Caco-2 (cell line): ENCODE measurements at regions not wholly inside any gene's neighbourhood (a gene's known extent, or its start where the extent isn't known, plus 50 kb on each side); places are given as distances from the start of the nearest gene placed in this dataset.
A peak's percentile ranks its signal among the peaks of the same experiment; 100 is the strongest.

Source experiments
- BruUV-seq: library from RNA; stranded (reverse); fragments of 400-500 nt; replicated peaks from 2 replicates; lab custom pipeline; 2021; lab: Mats Ljungman, UMichigan
- CTCF ChIA-PET: fragments of 300-600 bp; sonication (Branson Sonifier 250); formaldehyde crosslinking; loops from one replicate; lab custom pipeline; 2022; ENCODE audit warnings: antibody characterized with exemption; lab: Charles Lee
- POLR2A ChIA-PET: fragments of 300-600 bp; sonication (Branson Sonifier 250); formaldehyde crosslinking; loops from one replicate; lab custom pipeline; 2022; ENCODE audit warnings: antibody characterized with exemption; lab: Charles Lee
- DNase-seq, 2 experiments: peaks; one replicate each; pipeline versions ENCODE4 v3.0.0 to v3.0.0-alpha.2; 2020 to 2022
- H3K27me3 ChIP-seq: replicated peaks from 2 replicates; pipeline ENCODE4 v1.6.0; 2011; ENCODE audit warnings: low read length; ENCODE audit not compliant: control insufficient read depth, insufficient read depth
- H3K36me3 ChIP-seq: 2 replicates; pipeline ENCODE4 v1.5.1; 2011; ENCODE audit warnings: low read length; ENCODE audit not compliant: control insufficient read depth, insufficient read depth
- H3K4me1 ChIP-seq: fragments of 250-450 bp; sonication (Bioruptor Pico); 2 replicates; pipeline ENCODE4 v1.5.1; 2020; ENCODE audit warnings: mild to moderate bottlenecking
- H3K4me3 ChIP-seq: 2 replicates; pipeline ENCODE4 v1.5.1; 2011; ENCODE audit warnings: low read depth, mild to moderate bottlenecking, control low read depth, low read length
- H3K9me3 ChIP-seq: fragments of 250-450 bp; sonication (Bioruptor Pico); 2 replicates; pipeline ENCODE4 v1.5.1; 2020; ENCODE audit warnings: mild to moderate bottlenecking, moderate library complexity
- H3K27ac Mint-ChIP-seq: one replicate; pipeline ENCODE4 v1.8.0; 2022; ENCODE audit warnings: mixed read lengths; ENCODE audit not compliant: unreplicated experiment
- H3K27me3 Mint-ChIP-seq: one replicate; pipeline ENCODE4 v1.8.0; 2022; ENCODE audit warnings: mixed read lengths; ENCODE audit not compliant: insufficient read depth, unreplicated experiment
- H3K36me3 Mint-ChIP-seq: one replicate; pipeline ENCODE4 v1.8.0; 2022; ENCODE audit warnings: mild to moderate bottlenecking, mixed read lengths; ENCODE audit not compliant: insufficient read depth, unreplicated experiment
- H3K4me1 Mint-ChIP-seq: one replicate; pipeline ENCODE4 v1.8.0; 2022; ENCODE audit warnings: low read depth, mixed read lengths; ENCODE audit not compliant: unreplicated experiment
- H3K4me3 Mint-ChIP-seq: one replicate; pipeline ENCODE4 v1.8.0; 2022; ENCODE audit warnings: mild to moderate bottlenecking, moderate library complexity, mixed read lengths; ENCODE audit not compliant: unreplicated experiment
- H3K9me3 Mint-ChIP-seq: one replicate; pipeline ENCODE4 v1.8.0; 2022; ENCODE audit warnings: mixed read lengths; ENCODE audit not compliant: unreplicated experiment
- CTCF ChIP-seq, 2 experiments: fragments of 200-600 bp in 1 of 2; IDR thresholded peaks; 1 replicate in 1 of 2; 2 replicates in 1 of 2; pipeline versions ENCODE4 v1.5.1 to v1.8.0; 2011 to 2022; ENCODE audit warnings: antibody characterized with exemption in 1 of 2, control low read depth in 1 of 2, inconsistent platforms in 1 of 2, low read depth in 1 of 2, low read length in 1 of 2, mild to moderate bottlenecking in 1 of 2, moderate library complexity in 1 of 2; ENCODE audit not compliant: insufficient read depth in 1 of 2, severe bottlenecking in 1 of 2, unreplicated experiment in 1 of 2
- intact Hi-C: fragments of 100-400 bp; cut with micrococcal nuclease; formaldehyde crosslinking; loops from one replicate; pipeline ENCODE4 v1.10.0; 2022; ENCODE audit not compliant: unreplicated experiment

- Histone ChIP-seq H3K27me3 (no peaks in the 10 kb centered on the region), H3K4me3 (no peak overlapping the region), H3K4me1 (no peaks in the 10 kb centered on the region), H3K9me3 (no peaks in the 10 kb centered on the region), H3K36me3 (no peaks in the 10 kb centered on the region)
- Mint-ChIP-seq H3K27ac (no peak overlapping the region), H3K4me3 (no peak overlapping the region), H3K4me1 (peaks cover 10% of the 10 kb centered on the region), H3K9me3 (no peaks in the 10 kb centered on the region), H3K27me3 (peaks cover 3% of the 10 kb centered on the region), H3K36me3 (peaks cover 6% of the 10 kb centered on the region)
- DNase-seq: no peak
- ChIA-PET CTCF (no interaction called here), POLR2A (no interaction called here)
- no TSS peak for BruUV-seq
- intact Hi-C loops: no loop called here
- no peak for TF ChIP-seq CTCF (IDR thresholded peaks at IDR 0.05; ENCODE audit: insufficient read depth in 1 of 2, low read depth in 1 of 2, low read length in 1 of 2, severe bottlenecking in 1 of 2, unreplicated experiment in 1 of 2)
Measured at GRCh38 chr12:107449891-107450290, 235.7 kb upstream of the PWP1 start.

- CTCF ChIA-PET: no interaction called here
- peak in 1 of 2 experiments; percentile 11 for DNase-seq
- no peaks in the 10 kb centered on the region for H3K36me3 ChIP-seq
- Mint-ChIP-seq H3K4me3 (no peak overlapping the region), H3K27me3 (peaks cover 3% of the 10 kb centered on the region), H3K36me3 (peaks cover 6% of the 10 kb centered on the region), H3K9me3 (no peaks in the 10 kb centered on the region), H3K27ac (no peak overlapping the region), H3K4me1 (peaks cover 10% of the 10 kb centered on the region)
- POLR2A ChIA-PET: no interaction called here
- no peaks in the 10 kb centered on the region for H3K9me3 ChIP-seq
- no TSS peak for BruUV-seq
- intact Hi-C loops: no loop called here
- no peak for TF ChIP-seq CTCF (IDR thresholded peaks at IDR 0.05; ENCODE audit: insufficient read depth in 1 of 2, low read depth in 1 of 2, low read length in 1 of 2, severe bottlenecking in 1 of 2, unreplicated experiment in 1 of 2)
- H3K27me3 ChIP-seq: no peaks in the 10 kb centered on the region
- H3K4me1 ChIP-seq: no peaks in the 10 kb centered on the region
- H3K4me3 ChIP-seq: no peak overlapping the region
Measured at GRCh38 chr12:107450541-107450940, 235.1 kb upstream of the PWP1 start.

GRCh38 chr12:107451246-107451645 lies 234.4 kb upstream of the PWP1 start:
- no peaks in the 10 kb centered on the region for H3K27me3 ChIP-seq
- DNase-seq: no peak
- no peak overlapping the region for H3K4me3 ChIP-seq
- BruUV-seq: no TSS peak
- Mint-ChIP-seq H3K27me3 (peaks cover under 1% of the 10 kb centered on the region), H3K27ac (no peak overlapping the region), H3K36me3 (peaks cover 6% of the 10 kb centered on the region), H3K9me3 (no peaks in the 10 kb centered on the region), H3K4me1 (peaks cover 10% of the 10 kb centered on the region), H3K4me3 (no peak overlapping the region)
- ChIA-PET CTCF (interaction anchor here (0.7 kb wide), 1 partner anchor 84 kb away, joined by 7 read pairs; no protein-coding TSS in a partner anchor), POLR2A (no interaction called here)
- H3K4me1 ChIP-seq: no peaks in the 10 kb centered on the region
- TF ChIP-seq CTCF (IDR thresholded peaks at IDR 0.05; ENCODE audit: insufficient read depth in 1 of 2, low read depth in 1 of 2, low read length in 1 of 2, severe bottlenecking in 1 of 2, unreplicated experiment in 1 of 2): no peak
- no peaks in the 10 kb centered on the region for H3K36me3 ChIP-seq
- intact Hi-C loops: no loop called here
- H3K9me3 ChIP-seq: no peaks in the 10 kb centered on the region
